IPS DF 6.9 (cell line): ENCODE measurements at regions not wholly inside any gene's neighbourhood (a gene's known extent, or its start where the extent isn't known, plus 50 kb on each side); places are given as distances from the start of the nearest gene placed in this dataset.

ENCODE experiments used
- DNase-seq: peaks from one replicate; pipeline ENCODE4 v3.0.0-alpha.2; 2013; ENCODE audit warnings: low read depth, low spot score
- H3K27ac ChIP-seq: one replicate; pipeline ENCODE4 v1.5.1; 2013; ENCODE audit warnings: low read length, control low read depth
- H3K27me3 ChIP-seq: 2 replicates; pipeline ENCODE4 v1.6.1; 2013; ENCODE audit warnings: mild to moderate bottlenecking, low read length; ENCODE audit not compliant: control insufficient read depth, insufficient read depth
- H3K36me3 ChIP-seq: 2 replicates; pipeline ENCODE4 v1.6.1; 2013; ENCODE audit warnings: low read length; ENCODE audit not compliant: control insufficient read depth, insufficient read depth
- H3K4me1 ChIP-seq: 2 replicates; pipeline ENCODE4 v1.6.1; 2013; ENCODE audit warnings: low read length; ENCODE audit not compliant: control insufficient read depth, insufficient read depth
- H3K4me3 ChIP-seq: 2 replicates; pipeline ENCODE4 v1.5.1; 2013; ENCODE audit warnings: mild to moderate bottlenecking, low read length
- H3K9me3 ChIP-seq: 2 replicates; pipeline ENCODE4 v1.6.1; 2013; ENCODE audit warnings: low read length, inconsistent platforms; ENCODE audit not compliant: control insufficient read depth, insufficient read depth
- WGBS: extraction: QIAGEN DNeasy Blood & Tissue Kit; methylation state at CpG from one replicate; pipeline ENCODE4 v1.1.7; 2013; ENCODE audit warnings: mixed read lengths, missing lambda C conversion rate; ENCODE audit not compliant: insufficient read length, insufficient coverage; 5-methylcytosine and 5-hydroxymethylcytosine counted together

DNA sequence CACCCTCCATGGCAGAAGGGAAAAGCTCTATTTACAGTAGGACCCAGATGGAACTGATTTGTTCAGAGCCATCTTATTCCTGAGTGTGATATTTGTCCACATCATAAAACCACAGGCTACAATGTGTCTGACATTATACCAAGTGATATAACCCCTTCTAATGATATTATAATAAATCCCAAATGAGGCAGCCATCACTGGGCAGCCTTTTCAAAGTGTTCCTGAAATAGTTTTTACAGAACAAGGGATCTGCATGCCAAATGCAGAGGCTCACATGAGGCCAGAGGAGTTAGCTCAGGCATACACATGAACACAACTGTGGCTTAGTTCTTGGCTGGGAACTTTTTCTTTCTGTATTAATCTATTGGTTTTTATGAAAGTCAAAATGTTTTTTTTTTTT is 207.7 kb downstream of the MAFB start:
- H3K9me3 ChIP-seq: no peaks in the 10 kb centered on the region
- no peaks in the 10 kb centered on the region for H3K27me3 ChIP-seq
- H3K27ac ChIP-seq: no peak overlapping the region
- no peak overlapping the region for H3K4me3 ChIP-seq
- no peaks in the 10 kb centered on the region for H3K36me3 ChIP-seq
- no peaks in the 10 kb centered on the region for H3K4me1 ChIP-seq
- no peak for DNase-seq

GRCh38 chr20:40477805-40478204 is 211.2 kb downstream of the MAFB start:
- Histone ChIP-seq H3K4me3 (no peak overlapping the region), H3K27me3 (no peaks in the 10 kb centered on the region), H3K9me3 (no peaks in the 10 kb centered on the region), H3K36me3 (no peaks in the 10 kb centered on the region), H3K4me1 (no peaks in the 10 kb centered on the region), H3K27ac (no peak overlapping the region)
- no CpG with 5 or more reads among the region's 3 CpGs for WGBS
- no peak for DNase-seq

DNA sequence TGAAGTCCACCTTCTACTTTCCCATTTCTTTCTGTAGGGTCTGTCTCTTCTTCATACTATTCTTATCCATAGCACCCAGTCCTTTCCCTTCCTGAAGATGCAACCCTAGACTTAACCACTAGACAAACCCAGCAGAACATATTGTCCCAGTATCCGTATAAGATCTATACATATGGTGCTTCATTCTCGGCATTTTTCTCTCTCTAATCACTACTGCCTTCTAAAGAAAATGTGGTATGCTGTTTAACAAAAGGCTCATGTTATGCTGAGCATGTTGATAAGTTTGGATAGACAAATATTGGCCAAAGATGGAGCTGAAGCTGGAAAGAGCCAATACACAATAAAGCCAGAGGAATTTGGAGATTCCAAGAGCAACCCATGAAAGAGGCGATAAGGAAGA is 212.6 kb downstream of the MAFB start:
- no CpG with 5 or more reads among the region's 3 CpGs for WGBS
- H3K4me3 ChIP-seq: no peak overlapping the region

GRCh38 chr20:40472905-40473304 is 216.1 kb downstream of the MAFB start:
- no peaks in the 10 kb centered on the region for H3K9me3 ChIP-seq
- no peak for DNase-seq
- H3K36me3 ChIP-seq: no peaks in the 10 kb centered on the region
- no peak overlapping the region for H3K4me3 ChIP-seq
- no CpG with 5 or more reads among the region's 1 CpG for WGBS
- H3K27ac ChIP-seq: no peak overlapping the region
- no peaks in the 10 kb centered on the region for H3K27me3 ChIP-seq
- no peaks in the 10 kb centered on the region for H3K4me1 ChIP-seq

More for the DNA sequence above, 212.6 kb downstream of the MAFB start:
- H3K4me1 ChIP-seq: no peaks in the 10 kb centered on the region
- no peak for DNase-seq
- no peaks in the 10 kb centered on the region for H3K9me3 ChIP-seq
- H3K36me3 ChIP-seq: no peaks in the 10 kb centered on the region
- H3K27me3 ChIP-seq: no peaks in the 10 kb centered on the region
- H3K27ac ChIP-seq: no peak overlapping the region

DNA sequence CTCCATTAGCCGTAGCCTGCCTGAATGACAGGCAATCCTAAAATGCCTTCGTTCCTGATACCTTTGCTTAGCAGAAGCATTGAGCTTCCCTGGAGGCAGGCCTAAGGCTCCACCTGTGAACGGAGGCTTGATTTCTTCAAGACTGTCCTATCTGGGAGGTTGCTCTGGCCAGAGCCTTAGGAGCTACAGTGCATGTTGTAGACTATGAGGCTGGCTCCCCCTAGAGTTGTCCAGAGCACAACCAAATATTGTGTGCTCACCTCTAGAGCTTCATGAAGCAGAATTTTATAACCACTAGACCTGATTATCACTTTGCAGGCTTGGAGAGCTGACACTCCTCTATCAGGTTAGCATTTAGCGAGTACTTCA is 217.8 kb downstream of the MAFB start:
- H3K36me3 ChIP-seq: no peaks in the 10 kb centered on the region
- no peaks in the 10 kb centered on the region for H3K27me3 ChIP-seq
- H3K4me1 ChIP-seq: no peaks in the 10 kb centered on the region
- H3K4me3 ChIP-seq: no peak overlapping the region
- no CpG with 5 or more reads among the region's 4 CpGs for WGBS
- H3K9me3 ChIP-seq: no peaks in the 10 kb centered on the region
- no peak overlapping the region for H3K27ac ChIP-seq
- DNase-seq: peak; percentile 43

GRCh38 chr20:40470445-40471260 is 218.4 kb downstream of the MAFB start:
- DNase-seq: no peak
- H3K4me1 ChIP-seq: no peaks in the 10 kb centered on the region
- no peaks in the 10 kb centered on the region for H3K27me3 ChIP-seq
- no peak overlapping the region for H3K4me3 ChIP-seq
- no CpG with 5 or more reads among the region's 14 CpGs for WGBS
- H3K27ac ChIP-seq: no peak overlapping the region
- H3K36me3 ChIP-seq: no peaks in the 10 kb centered on the region
- no peaks in the 10 kb centered on the region for H3K9me3 ChIP-seq

GRCh38 chr20:40468759-40469158 is 220.3 kb downstream of the MAFB start:
- H3K27ac ChIP-seq: no peak overlapping the region
- no peaks in the 10 kb centered on the region for H3K9me3 ChIP-seq
- WGBS: no CpG with 5 or more reads among the region's 3 CpGs
- H3K27me3 ChIP-seq: no peaks in the 10 kb centered on the region
- no peak overlapping the region for H3K4me3 ChIP-seq
- DNase-seq: no peak
- no peaks in the 10 kb centered on the region for H3K36me3 ChIP-seq
- H3K4me1 ChIP-seq: no peaks in the 10 kb centered on the region

GRCh38 chr20:40467703-40468411 is 221.2 kb downstream of the MAFB start:
- H3K4me1 ChIP-seq: no peaks in the 10 kb centered on the region
- H3K27me3 ChIP-seq: no peaks in the 10 kb centered on the region
- no peak for DNase-seq
- H3K4me3 ChIP-seq: no peak overlapping the region
- no peaks in the 10 kb centered on the region for H3K36me3 ChIP-seq
- H3K27ac ChIP-seq: no peak overlapping the region
- no peaks in the 10 kb centered on the region for H3K9me3 ChIP-seq
- WGBS: no CpG with 5 or more reads among the region's 8 CpGs

GRCh38 chr20:40467067-40467466 is 222.0 kb downstream of the MAFB start:
- no peaks in the 10 kb centered on the region for H3K36me3 ChIP-seq
- no peaks in the 10 kb centered on the region for H3K4me1 ChIP-seq
- H3K27me3 ChIP-seq: no peaks in the 10 kb centered on the region
- no CpG with 5 or more reads among the region's 3 CpGs for WGBS
- no peak for DNase-seq
- H3K27ac ChIP-seq: no peak overlapping the region
- H3K4me3 ChIP-seq: no peak overlapping the region
- no peaks in the 10 kb centered on the region for H3K9me3 ChIP-seq

- no peak for DNase-seq
- no peak overlapping the region for H3K27ac ChIP-seq
- no peak overlapping the region for H3K4me3 ChIP-seq
- no peaks in the 10 kb centered on the region for H3K27me3 ChIP-seq
- H3K36me3 ChIP-seq: no peaks in the 10 kb centered on the region
- WGBS: no CpG with 5 or more reads among the region's 2 CpGs
- H3K9me3 ChIP-seq: no peaks in the 10 kb centered on the region
- no peaks in the 10 kb centered on the region for H3K4me1 ChIP-seq
These were observed 224.3 kb downstream of the MAFB start for GRCh38 chr20:40464731-40465208.
